ENCODE measurements at regions not wholly inside any gene's neighbourhood (a gene's known extent, or its start where the extent isn't known, plus 50 kb on each side); places are given as distances from the start of the nearest gene placed in this dataset.
"Not testable (repeated sequence)": the region's sequence is repeated elsewhere in the genome, so short reads cannot be mapped to it uniquely, and the experiment has no call there.

- H3K9me3 ChIP-seq (replicated peaks): no peaks in the 10 kb centered on the region
- H3K36me3 ChIP-seq: no peaks in the 10 kb centered on the region
- no peak overlapping the region for H3K4me3 ChIP-seq
- no peaks in the 10 kb centered on the region for H3K4me1 ChIP-seq
- H3K27ac ChIP-seq: no peak overlapping the region
- peak in 1 of 2 experiments; percentile 31 for DNase-seq
- H3K27me3 ChIP-seq: no peaks in the 10 kb centered on the region
These were observed 50.0 kb upstream of the ACYP2 start for GRCh38 chr2:54065411-54065810.

- H3K27ac ChIP-seq: no peak overlapping the region
- H3K27me3 ChIP-seq: no peaks in the 10 kb centered on the region
- H3K4me3 ChIP-seq: no peak overlapping the region
- H3K9me3 ChIP-seq (replicated peaks): no peaks in the 10 kb centered on the region
- H3K36me3 ChIP-seq: no peaks in the 10 kb centered on the region
- H3K4me1 ChIP-seq: no peaks in the 10 kb centered on the region
- DNase-seq: no peak
These were observed 51.4 kb upstream of the ACYP2 start for GRCh38 chr2:54063967-54064535.

GRCh38 chr2:54062401-54062800 lies 53.0 kb upstream of the ACYP2 start:
- Histone ChIP-seq H3K27me3 (no peaks in the 10 kb centered on the region), H3K4me1 (no peaks in the 10 kb centered on the region)

GRCh38 chr2:54061272-54061671 lies 54.1 kb upstream of the ACYP2 start:
- Histone ChIP-seq H3K27me3 (no peaks in the 10 kb centered on the region), H3K27ac (no peak overlapping the region), H3K4me3 (no peak overlapping the region), H3K36me3 (no peaks in the 10 kb centered on the region), H3K4me1 (no peaks in the 10 kb centered on the region), H3K9me3 (replicated peaks) (peaks cover 7% of the 10 kb centered on the region)
- no peak for DNase-seq

More at GRCh38 chr2:54062401-54062800, 53.0 kb upstream of the ACYP2 start:
- no peak overlapping the region for H3K4me3 ChIP-seq
- peaks cover 7% of the 10 kb centered on the region for H3K9me3 ChIP-seq (replicated peaks)
- no peak overlapping the region for H3K27ac ChIP-seq
- DNase-seq: no peak
- no peaks in the 10 kb centered on the region for H3K36me3 ChIP-seq

- no peak for DNase-seq
- H3K27ac ChIP-seq: no peak overlapping the region
These were observed 55.4 kb upstream of the ACYP2 start for GRCh38 chr2:54059986-54060385.

GRCh38 chr2:54059504-54059903 lies 55.9 kb upstream of the ACYP2 start:
- DNase-seq: no peak
- no peaks in the 10 kb centered on the region for H3K27me3 ChIP-seq
- peaks cover 7% of the 10 kb centered on the region for H3K9me3 ChIP-seq (replicated peaks)
- no peaks in the 10 kb centered on the region for H3K36me3 ChIP-seq
- no peak overlapping the region for H3K4me3 ChIP-seq
- H3K4me1 ChIP-seq: no peaks in the 10 kb centered on the region
- H3K27ac ChIP-seq: no peak overlapping the region

More at GRCh38 chr2:54059986-54060385, 55.4 kb upstream of the ACYP2 start:
- peaks cover 7% of the 10 kb centered on the region for H3K9me3 ChIP-seq (replicated peaks)
- H3K36me3 ChIP-seq: no peaks in the 10 kb centered on the region
- H3K4me1 ChIP-seq: no peaks in the 10 kb centered on the region
- H3K27me3 ChIP-seq: no peaks in the 10 kb centered on the region
- H3K4me3 ChIP-seq: no peak overlapping the region

GRCh38 chr2:54058449-54058848 lies 57.0 kb upstream of the ACYP2 start:
- peaks cover 10% of the 10 kb centered on the region for H3K4me1 ChIP-seq
- no peak for DNase-seq
- H3K36me3 ChIP-seq: no peaks in the 10 kb centered on the region
- no peaks in the 10 kb centered on the region for H3K27me3 ChIP-seq
- no peak overlapping the region for H3K27ac ChIP-seq
- H3K9me3 ChIP-seq (replicated peaks): peaks cover 7% of the 10 kb centered on the region
- no peak overlapping the region for H3K4me3 ChIP-seq

- no peak overlapping the region for H3K4me3 ChIP-seq
- H3K36me3 ChIP-seq: no peaks in the 10 kb centered on the region
- no peaks in the 10 kb centered on the region for H3K27me3 ChIP-seq
- peaks cover 7% of the 10 kb centered on the region for H3K9me3 ChIP-seq (replicated peaks)
- no peak for DNase-seq
- peaks cover 20% of the 10 kb centered on the region for H3K4me1 ChIP-seq
- H3K27ac ChIP-seq: no peak overlapping the region
These were observed 60.6 kb upstream of the ACYP2 start for GRCh38 chr2:54054774-54055173.

- Histone ChIP-seq H3K27ac (no peak overlapping the region), H3K9me3 (replicated peaks) (peaks cover 7% of the 10 kb centered on the region)
- DNase-seq: no peak
These were observed 61.1 kb upstream of the ACYP2 start for GRCh38 chr2:54054271-54054670.

GRCh38 chr2:54053830-54054229 lies 61.6 kb upstream of the ACYP2 start:
- H3K9me3 ChIP-seq (replicated peaks): peaks cover 7% of the 10 kb centered on the region
- H3K36me3 ChIP-seq: no peaks in the 10 kb centered on the region
- no peaks in the 10 kb centered on the region for H3K27me3 ChIP-seq
- peak in 1 of 2 experiments; percentile 55 for DNase-seq
- no peak overlapping the region for H3K27ac ChIP-seq
- H3K4me3 ChIP-seq: no peak overlapping the region
- peaks cover 20% of the 10 kb centered on the region for H3K4me1 ChIP-seq

More at GRCh38 chr2:54054271-54054670, 61.1 kb upstream of the ACYP2 start:
- Histone ChIP-seq H3K27me3 (no peaks in the 10 kb centered on the region), H3K36me3 (no peaks in the 10 kb centered on the region), H3K4me1 (peaks cover 20% of the 10 kb centered on the region), H3K4me3 (no peak overlapping the region)

GRCh38 chr2:54052825-54053718 lies 62.3 kb upstream of the ACYP2 start:
- 0 out of 2 replicates have a peak, but pooled peaks cover 3% of the 10 kb centered on the region for H3K9me3 ChIP-seq (replicated peaks)
- H3K27me3 ChIP-seq: no peaks in the 10 kb centered on the region
- peak in 1 of 2 experiments; percentile 40 for DNase-seq
- H3K36me3 ChIP-seq: no peaks in the 10 kb centered on the region
- H3K4me1 ChIP-seq: peaks cover 20% of the 10 kb centered on the region
- H3K27ac ChIP-seq: no peak overlapping the region
- H3K4me3 ChIP-seq: no peak overlapping the region

GRCh38 chr2:54050445-54050844 lies 65.0 kb upstream of the ACYP2 start:
- peaks cover 20% of the 10 kb centered on the region for H3K4me1 ChIP-seq
- DNase-seq: no peak
- H3K4me3 ChIP-seq: no peak overlapping the region
- no peaks in the 10 kb centered on the region for H3K27me3 ChIP-seq
- 0 out of 2 replicates have a peak, but pooled peaks cover 2% of the 10 kb centered on the region for H3K9me3 ChIP-seq (replicated peaks)
- H3K36me3 ChIP-seq: no peaks in the 10 kb centered on the region
- H3K27ac ChIP-seq: no peak overlapping the region

- H3K4me3 ChIP-seq: no peak overlapping the region
- DNase-seq: no peak
- peaks cover 19% of the 10 kb centered on the region for H3K4me1 ChIP-seq
- no peaks in the 10 kb centered on the region for H3K27me3 ChIP-seq
- peaks cover 8% of the 10 kb centered on the region; the same call in 1 of the 2 replicates for H3K9me3 ChIP-seq (replicated peaks)
- H3K27ac ChIP-seq: no peak overlapping the region
- no peaks in the 10 kb centered on the region for H3K36me3 ChIP-seq
These were observed 66.0 kb upstream of the ACYP2 start for GRCh38 chr2:54049365-54049764.

- not testable (repeated sequence) for H3K27me3 ChIP-seq; H3K27ac ChIP-seq; H3K36me3 ChIP-seq; H3K4me3 ChIP-seq; DNase-seq; H3K9me3 ChIP-seq (replicated peaks)
- peaks cover 14% of the 10 kb centered on the region for H3K4me1 ChIP-seq
These were observed 66.5 kb upstream of the ACYP2 start for GRCh38 chr2:54048896-54049295.

GRCh38 chr2:54048117-54048785 lies 67.2 kb upstream of the ACYP2 start:
- Histone ChIP-seq H3K36me3 (no peaks in the 10 kb centered on the region), H3K27me3 (no peaks in the 10 kb centered on the region), H3K27ac (no peak overlapping the region), H3K4me1 (peaks cover 14% of the 10 kb centered on the region), H3K4me3 (no peak overlapping the region), H3K9me3 (replicated peaks) (peaks cover 8% of the 10 kb centered on the region; the same call in 1 of the 2 replicates)
- no peak for DNase-seq

Data from SJCRH30 (cell line).